Liver (tissue), 3 donors: ENCODE measurements at regions not wholly inside any gene's neighbourhood (a gene's known extent, or its start where the extent isn't known, plus 50 kb on each side); places are given as distances from the start of the nearest gene placed in this dataset.

ENCODE experiments used
- RAD21 ChIP-seq, 2 donors: IDR thresholded peaks; 2 replicates each; pipeline ENCODE4 v1.6.1; 2016; ENCODE audit warnings: antibody characterized with exemption in 2 of 2, mild to moderate bottlenecking in 2 of 2
- TAF1 ChIP-seq: conservative IDR thresholded peaks from 2 replicates; pipeline ENCODE4 v1.6.1; 2016; ENCODE audit warnings: antibody characterized with exemption, mild to moderate bottlenecking
- TF ChIP-seq, protein P1 (sequence below): fragments of 150-350 bp; IDR thresholded peaks from 2 replicates; pipeline ENCODE4 v1.5.1; 2017; ENCODE audit warnings: improper control_type of control experiment, low read depth, low read length; ENCODE audit not compliant: missing input control
- TF ChIP-seq, protein P2 (sequence below): IDR thresholded peaks from 2 replicates; pipeline ENCODE4 v1.6.1; 2016; ENCODE audit warnings: antibody characterized with exemption
- TF ChIP-seq, protein P3 (sequence below): IDR thresholded peaks from 2 replicates; pipeline ENCODE4 v1.6.1; 2016; ENCODE audit warnings: antibody characterized with exemption, mild to moderate bottlenecking
- TF ChIP-seq, protein P4 (sequence below): IDR thresholded peaks from 2 replicates; pipeline ENCODE4 v1.6.1; 2016; ENCODE audit warnings: antibody characterized with exemption
- donor health status: healthy.
- donor health status: healthy.

DNA sequence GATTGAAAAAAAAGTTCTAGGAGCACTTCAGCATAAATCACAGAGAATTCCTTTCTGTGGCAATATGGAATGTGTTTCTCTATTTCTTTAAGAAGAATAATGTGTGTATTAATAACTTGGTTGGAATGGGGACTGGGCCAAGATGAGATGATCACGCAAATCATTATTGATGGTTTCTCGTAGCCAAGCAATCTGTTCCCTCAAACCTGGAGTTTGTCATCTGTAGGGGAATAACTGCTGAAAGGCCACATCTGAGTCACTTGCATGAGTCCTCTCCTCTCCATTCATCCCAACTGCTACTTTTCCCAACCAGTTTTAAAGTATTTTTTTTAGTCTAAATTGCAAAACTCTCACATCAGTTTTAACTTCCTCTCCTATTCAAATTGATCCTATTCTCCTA is 480.4 kb downstream of the PLPP3 start:
- TF ChIP-seq, protein P1, sequence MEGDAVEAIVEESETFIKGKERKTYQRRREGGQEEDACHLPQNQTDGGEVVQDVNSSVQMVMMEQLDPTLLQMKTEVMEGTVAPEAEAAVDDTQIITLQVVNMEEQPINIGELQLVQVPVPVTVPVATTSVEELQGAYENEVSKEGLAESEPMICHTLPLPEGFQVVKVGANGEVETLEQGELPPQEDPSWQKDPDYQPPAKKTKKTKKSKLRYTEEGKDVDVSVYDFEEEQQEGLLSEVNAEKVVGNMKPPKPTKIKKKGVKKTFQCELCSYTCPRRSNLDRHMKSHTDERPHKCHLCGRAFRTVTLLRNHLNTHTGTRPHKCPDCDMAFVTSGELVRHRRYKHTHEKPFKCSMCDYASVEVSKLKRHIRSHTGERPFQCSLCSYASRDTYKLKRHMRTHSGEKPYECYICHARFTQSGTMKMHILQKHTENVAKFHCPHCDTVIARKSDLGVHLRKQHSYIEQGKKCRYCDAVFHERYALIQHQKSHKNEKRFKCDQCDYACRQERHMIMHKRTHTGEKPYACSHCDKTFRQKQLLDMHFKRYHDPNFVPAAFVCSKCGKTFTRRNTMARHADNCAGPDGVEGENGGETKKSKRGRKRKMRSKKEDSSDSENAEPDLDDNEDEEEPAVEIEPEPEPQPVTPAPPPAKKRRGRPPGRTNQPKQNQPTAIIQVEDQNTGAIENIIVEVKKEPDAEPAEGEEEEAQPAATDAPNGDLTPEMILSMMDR = no peak
- TF ChIP-seq, protein P2, sequence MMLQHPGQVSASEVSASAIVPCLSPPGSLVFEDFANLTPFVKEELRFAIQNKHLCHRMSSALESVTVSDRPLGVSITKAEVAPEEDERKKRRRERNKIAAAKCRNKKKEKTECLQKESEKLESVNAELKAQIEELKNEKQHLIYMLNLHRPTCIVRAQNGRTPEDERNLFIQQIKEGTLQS = no peak
- no peak for TF ChIP-seq RAD21 (IDR thresholded peaks at IDR 0.05)
- TF ChIP-seq, protein P3, sequence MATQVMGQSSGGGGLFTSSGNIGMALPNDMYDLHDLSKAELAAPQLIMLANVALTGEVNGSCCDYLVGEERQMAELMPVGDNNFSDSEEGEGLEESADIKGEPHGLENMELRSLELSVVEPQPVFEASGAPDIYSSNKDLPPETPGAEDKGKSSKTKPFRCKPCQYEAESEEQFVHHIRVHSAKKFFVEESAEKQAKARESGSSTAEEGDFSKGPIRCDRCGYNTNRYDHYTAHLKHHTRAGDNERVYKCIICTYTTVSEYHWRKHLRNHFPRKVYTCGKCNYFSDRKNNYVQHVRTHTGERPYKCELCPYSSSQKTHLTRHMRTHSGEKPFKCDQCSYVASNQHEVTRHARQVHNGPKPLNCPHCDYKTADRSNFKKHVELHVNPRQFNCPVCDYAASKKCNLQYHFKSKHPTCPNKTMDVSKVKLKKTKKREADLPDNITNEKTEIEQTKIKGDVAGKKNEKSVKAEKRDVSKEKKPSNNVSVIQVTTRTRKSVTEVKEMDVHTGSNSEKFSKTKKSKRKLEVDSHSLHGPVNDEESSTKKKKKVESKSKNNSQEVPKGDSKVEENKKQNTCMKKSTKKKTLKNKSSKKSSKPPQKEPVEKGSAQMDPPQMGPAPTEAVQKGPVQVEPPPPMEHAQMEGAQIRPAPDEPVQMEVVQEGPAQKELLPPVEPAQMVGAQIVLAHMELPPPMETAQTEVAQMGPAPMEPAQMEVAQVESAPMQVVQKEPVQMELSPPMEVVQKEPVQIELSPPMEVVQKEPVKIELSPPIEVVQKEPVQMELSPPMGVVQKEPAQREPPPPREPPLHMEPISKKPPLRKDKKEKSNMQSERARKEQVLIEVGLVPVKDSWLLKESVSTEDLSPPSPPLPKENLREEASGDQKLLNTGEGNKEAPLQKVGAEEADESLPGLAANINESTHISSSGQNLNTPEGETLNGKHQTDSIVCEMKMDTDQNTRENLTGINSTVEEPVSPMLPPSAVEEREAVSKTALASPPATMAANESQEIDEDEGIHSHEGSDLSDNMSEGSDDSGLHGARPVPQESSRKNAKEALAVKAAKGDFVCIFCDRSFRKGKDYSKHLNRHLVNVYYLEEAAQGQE = no peak
- no peak for TF ChIP-seq TAF1
- TF ChIP-seq, protein P4, sequence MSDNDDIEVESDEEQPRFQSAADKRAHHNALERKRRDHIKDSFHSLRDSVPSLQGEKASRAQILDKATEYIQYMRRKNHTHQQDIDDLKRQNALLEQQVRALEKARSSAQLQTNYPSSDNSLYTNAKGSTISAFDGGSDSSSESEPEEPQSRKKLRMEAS = no peak
